HEK293 (cell line): ENCODE measurements at regions not wholly inside any gene's neighbourhood (a gene's known extent, or its start where the extent isn't known, plus 50 kb on each side); places are given as distances from the start of the nearest gene placed in this dataset.

Source experiments
- CTCF ChIA-PET: fragments of 350-600 bp; formaldehyde crosslinking; extraction: SDS; loops from one replicate; lab custom pipeline; 2021; ENCODE audit warnings: antibody characterized with exemption; lab: Yijun Ruan, JAX
- POLR2A ChIA-PET: fragments of 300-600 bp; formaldehyde crosslinking; extraction: SDS; loops from one replicate; lab custom pipeline; 2020; ENCODE audit warnings: antibody characterized with exemption, inconsistent platforms; lab: Yijun Ruan, JAX
- H3K27ac ChIP-seq: fragments of 200-500 bp; sonication (Bioruptor generic); 2 replicates; pipeline ENCODE4 v1.5.1; 2014; ENCODE audit warnings: low read depth, low read length, control low read depth, inconsistent platforms; ENCODE audit errors: extremely low read depth
- H3K36me3 ChIP-seq, 2 experiments: fragments of 200-500 bp in 1 of 2; sonication (Bioruptor generic) in 1 of 2; 1 replicate in 1 of 2; 2 replicates in 1 of 2; pipeline ENCODE4 v1.5.1; 2014 to 2017; ENCODE audit warnings: inconsistent platforms in 2 of 2, low read length in 2 of 2; ENCODE audit not compliant: control insufficient read depth in 2 of 2, insufficient read depth in 1 of 2
- H3K4me1 ChIP-seq: fragments of 200-500 bp; sonication (Bioruptor generic); 2 replicates; pipeline ENCODE4 v1.5.1; 2014; ENCODE audit warnings: mild to moderate bottlenecking, low read length, inconsistent platforms; ENCODE audit not compliant: control insufficient read depth, insufficient read depth
- H3K4me3 ChIP-seq: 2 replicates; pipeline ENCODE4 v1.5.1; 2011; ENCODE audit warnings: low read depth, mild to moderate bottlenecking, control low read depth, low read length, moderate library complexity
- H3K9me3 ChIP-seq: fragments of 200-500 bp; sonication (Bioruptor generic); 2 replicates; pipeline ENCODE4 v1.5.1; 2014; ENCODE audit warnings: low read depth, low read length, inconsistent platforms; ENCODE audit not compliant: control insufficient read depth, insufficient read depth
- CTCF ChIP-seq: fragments of 450-650 bp; formaldehyde crosslinking; IDR thresholded peaks from 2 replicates; pipeline ENCODE4 v1.5.1; 2016; ENCODE audit warnings: missing biosample characterization, missing genetic modification characterization
- HOXD13 ChIP-seq: sonication (generic); formaldehyde crosslinking; IDR thresholded peaks from 2 replicates; pipeline ENCODE4 v1.8.0; 2022; ENCODE audit warnings: missing genetic modification reagents, borderline replicate concordance
- KLF10 ChIP-seq: fragments of 450-650 bp; IDR thresholded peaks from 2 replicates; pipeline ENCODE4 v1.5.1; 2018; ENCODE audit warnings: missing biosample characterization, mild to moderate bottlenecking, missing genetic modification characterization
- REPIN1 ChIP-seq: fragments of 450-650 bp; formaldehyde crosslinking; IDR thresholded peaks from 2 replicates; pipeline ENCODE4 v1.5.1; 2017; ENCODE audit warnings: missing biosample characterization, missing genetic modification characterization, low read depth
- ZBTB17 ChIP-seq: fragments of 450-650 bp; formaldehyde crosslinking; IDR thresholded peaks from 2 replicates; pipeline ENCODE4 v1.5.1; 2016; ENCODE audit warnings: missing biosample characterization, missing genetic modification characterization
- ZBTB26 ChIP-seq: fragments of 450-650 bp; formaldehyde crosslinking; optimal IDR thresholded peaks from 2 replicates; pipeline ENCODE3; 2016; ENCODE audit warnings: missing biosample characterization, mild to moderate bottlenecking, missing genetic modification characterization
- ZFP41 ChIP-seq: fragments of 450-650 bp; formaldehyde crosslinking; IDR thresholded peaks from 2 replicates; pipeline ENCODE4 v1.5.1; 2016; ENCODE audit warnings: missing biosample characterization, missing genetic modification characterization, borderline replicate concordance
- ZIC2 ChIP-seq: fragments of 450-650 bp; formaldehyde crosslinking; IDR thresholded peaks from 2 replicates; pipeline ENCODE4 v1.5.1; 2016; ENCODE audit warnings: missing biosample characterization, missing genetic modification characterization
- ZNF133 ChIP-seq: fragments of 450-650 bp; formaldehyde crosslinking; IDR thresholded peaks from 2 replicates; pipeline ENCODE4 v1.5.1; 2016; ENCODE audit warnings: missing biosample characterization, missing genetic modification characterization
- ZNF138 ChIP-seq: fragments of 450-650 bp; formaldehyde crosslinking; IDR thresholded peaks from 2 replicates; pipeline ENCODE4 v1.5.1; 2016; ENCODE audit warnings: missing biosample characterization, missing genetic modification characterization, borderline replicate concordance
- ZNF146 ChIP-seq: fragments of 450-650 bp; formaldehyde crosslinking; IDR thresholded peaks from 2 replicates; pipeline ENCODE4 v1.5.1; 2016; ENCODE audit warnings: missing biosample characterization, missing genetic modification characterization
- ZNF23 ChIP-seq: fragments of 450-650 bp; formaldehyde crosslinking; IDR thresholded peaks from 2 replicates; pipeline ENCODE4 v1.5.1; 2016; ENCODE audit warnings: missing biosample characterization, missing genetic modification characterization, borderline replicate concordance
- ZNF274 ChIP-seq, 2 experiments: fragments of 200-500 bp in 1 of 2; fragments of 450-650 bp in 1 of 2; sonication (Bioruptor generic) in 1 of 2; formaldehyde crosslinking in 1 of 2; IDR thresholded peaks; 2 replicates each; pipeline versions ENCODE4 v1.5.1 to v1.6.1; 2014 to 2016; ENCODE audit warnings: borderline replicate concordance in 1 of 2, inconsistent platforms in 1 of 2, low read length in 1 of 2, missing biosample characterization in 1 of 2, missing genetic modification characterization in 1 of 2
- ZNF335 ChIP-seq: fragments of 450-650 bp; formaldehyde crosslinking; conservative IDR thresholded peaks from 2 replicates; pipeline ENCODE4 v1.5.1; 2016; ENCODE audit warnings: missing biosample characterization, missing genetic modification characterization
- ZNF341 ChIP-seq: fragments of 450-650 bp; formaldehyde crosslinking; IDR thresholded peaks from 2 replicates; pipeline ENCODE4; 2016; ENCODE audit warnings: low read depth, missing biosample characterization, missing genetic modification characterization
- ZNF350 ChIP-seq: fragments of 450-650 bp; formaldehyde crosslinking; IDR thresholded peaks from 2 replicates; pipeline ENCODE4 v1.5.0; 2017; ENCODE audit warnings: missing biosample characterization, mild to moderate bottlenecking, missing genetic modification characterization
- ZNF37A ChIP-seq: fragments of 450-650 bp; IDR thresholded peaks from 2 replicates; pipeline ENCODE4 v1.5.1; 2018; ENCODE audit warnings: missing biosample characterization, missing genetic modification characterization
- ZNF514 ChIP-seq: fragments of 450-650 bp; formaldehyde crosslinking; IDR thresholded peaks from 2 replicates; pipeline ENCODE4 v1.5.1; 2016; ENCODE audit warnings: missing biosample characterization, missing genetic modification characterization
- ZNF530 ChIP-seq: fragments of 450-650 bp; formaldehyde crosslinking; IDR thresholded peaks from 2 replicates; pipeline ENCODE4 v1.5.1; 2016; ENCODE audit warnings: low read depth, missing biosample characterization, missing genetic modification characterization
- ZNF624 ChIP-seq: fragments of 450-650 bp; formaldehyde crosslinking; IDR thresholded peaks from 2 replicates; pipeline ENCODE4 v1.5.1; 2017; ENCODE audit warnings: missing biosample characterization, missing genetic modification characterization
- ZNF645 ChIP-seq: fragments of 450-650 bp; formaldehyde crosslinking; IDR thresholded peaks from 2 replicates; pipeline ENCODE4; 2016; ENCODE audit warnings: missing biosample characterization, missing genetic modification characterization
- ZNF670 ChIP-seq: fragments of 450-650 bp; formaldehyde crosslinking; IDR thresholded peaks from 2 replicates; pipeline ENCODE4 v1.5.1; 2016; ENCODE audit warnings: missing biosample characterization, missing genetic modification characterization, low read depth
- TF ChIP-seq, protein P1 (sequence below): fragments of 450-650 bp; formaldehyde crosslinking; conservative IDR thresholded peaks from 2 replicates; pipeline ENCODE4 v1.5.1; 2016; ENCODE audit warnings: low read depth, missing biosample characterization, missing genetic modification characterization
- TF ChIP-seq, protein P2 (sequence below): fragments of 450-650 bp; formaldehyde crosslinking; IDR thresholded peaks from 2 replicates; pipeline ENCODE4 v1.5.1; 2016; ENCODE audit warnings: missing biosample characterization, missing genetic modification characterization

DNA sequence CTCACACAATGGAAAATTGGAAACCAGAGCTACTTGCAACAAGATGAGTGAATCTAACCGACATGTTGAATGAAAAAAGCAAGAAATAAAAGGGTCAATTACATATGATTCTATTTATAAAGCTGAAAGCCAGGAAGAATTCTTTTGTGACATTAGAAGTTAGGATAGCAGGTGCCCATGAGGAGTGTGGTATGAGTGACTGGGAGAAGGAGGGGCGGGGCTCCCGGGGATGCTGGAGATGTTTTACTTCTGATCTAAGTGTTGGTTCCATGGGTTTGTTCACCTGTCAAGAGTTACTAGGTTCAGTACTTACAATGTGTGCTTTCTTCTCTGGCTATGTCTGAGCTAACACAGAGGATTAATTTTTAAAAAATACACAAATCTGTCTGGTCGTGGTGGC is 60.8 kb downstream of the NSMCE3 start:
- ChIA-PET CTCF (interaction anchor here (0.6 kb wide), 1 partner anchor 59 kb away, joined by 3 read pairs; no protein-coding TSS in a partner anchor), POLR2A (no interaction called here)
- no peak overlapping the region for H3K4me3 ChIP-seq
- no peaks in the 10 kb centered on the region for H3K9me3 ChIP-seq
- 0 out of 2 replicates have a peak, but pooled peaks have one; percentile 2 for TF ChIP-seq ZBTB17 (tag by site-specific recombination)
- no peak for TF ChIP-seq ZNF138
- no peaks in the 10 kb centered on the region for H3K36me3 ChIP-seq
- no peak overlapping the region for H3K27ac ChIP-seq
- H3K4me1 ChIP-seq, result peaks cover 9% of the 10 kb centered on the region; the same call in 1 of the 2 replicates

DNA sequence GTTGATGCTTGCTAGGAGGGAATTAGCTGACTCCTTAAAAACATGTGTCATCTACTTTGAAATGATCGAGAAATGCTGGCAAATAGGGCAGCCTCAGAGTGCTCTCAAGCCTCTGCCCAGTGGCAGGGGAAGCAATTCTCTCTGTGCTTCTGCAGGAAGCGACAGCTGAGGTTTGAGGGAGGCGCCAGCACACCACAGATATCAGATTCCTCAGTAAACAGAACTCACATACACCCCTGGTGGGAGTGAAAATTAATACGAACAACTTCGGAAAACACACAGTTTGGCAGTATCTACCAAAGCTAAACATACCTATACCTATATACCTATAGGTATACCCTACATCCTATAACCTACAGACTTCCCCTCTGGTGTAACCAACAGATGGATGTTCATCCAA is 61.3 kb downstream of the NSMCE3 start:
- Histone ChIP-seq H3K4me1 (peaks cover 9% of the 10 kb centered on the region; the same call in 1 of the 2 replicates), H3K9me3 (no peaks in the 10 kb centered on the region), H3K4me3 (no peak overlapping the region; the same call in 1 of the 2 replicates), H3K27ac (no peak overlapping the region), H3K36me3 (no peaks in the 10 kb centered on the region)
- CTCF ChIA-PET, result interaction anchor here (0.6 to 0.7 kb wide), 2 partner anchors 60 to 210 kb away, joined by 3 read pairs; no protein-coding TSS in a partner anchor
- POLR2A ChIA-PET, result no interaction called here
- TF ChIP-seq ZNF645 (tag by site-specific recombination), result no peak
- TF ChIP-seq ZNF341 (tag by site-specific recombination), result peak; percentile 58; the same call in 1 of the 2 replicates
- TF ChIP-seq ZNF624 (tag by site-specific recombination), result no peak
- peak; percentile 31 for TF ChIP-seq ZNF335
- peak; percentile 60 for TF ChIP-seq CTCF (tag by site-specific recombination)
- TF ChIP-seq ZFP41 (tag by site-specific recombination), result no peak
- TF ChIP-seq HOXD13 (CRISPR knock-in tag), result no peak
- TF ChIP-seq ZNF670 (tag by site-specific recombination), result no peak
- TF ChIP-seq, protein P1, sequence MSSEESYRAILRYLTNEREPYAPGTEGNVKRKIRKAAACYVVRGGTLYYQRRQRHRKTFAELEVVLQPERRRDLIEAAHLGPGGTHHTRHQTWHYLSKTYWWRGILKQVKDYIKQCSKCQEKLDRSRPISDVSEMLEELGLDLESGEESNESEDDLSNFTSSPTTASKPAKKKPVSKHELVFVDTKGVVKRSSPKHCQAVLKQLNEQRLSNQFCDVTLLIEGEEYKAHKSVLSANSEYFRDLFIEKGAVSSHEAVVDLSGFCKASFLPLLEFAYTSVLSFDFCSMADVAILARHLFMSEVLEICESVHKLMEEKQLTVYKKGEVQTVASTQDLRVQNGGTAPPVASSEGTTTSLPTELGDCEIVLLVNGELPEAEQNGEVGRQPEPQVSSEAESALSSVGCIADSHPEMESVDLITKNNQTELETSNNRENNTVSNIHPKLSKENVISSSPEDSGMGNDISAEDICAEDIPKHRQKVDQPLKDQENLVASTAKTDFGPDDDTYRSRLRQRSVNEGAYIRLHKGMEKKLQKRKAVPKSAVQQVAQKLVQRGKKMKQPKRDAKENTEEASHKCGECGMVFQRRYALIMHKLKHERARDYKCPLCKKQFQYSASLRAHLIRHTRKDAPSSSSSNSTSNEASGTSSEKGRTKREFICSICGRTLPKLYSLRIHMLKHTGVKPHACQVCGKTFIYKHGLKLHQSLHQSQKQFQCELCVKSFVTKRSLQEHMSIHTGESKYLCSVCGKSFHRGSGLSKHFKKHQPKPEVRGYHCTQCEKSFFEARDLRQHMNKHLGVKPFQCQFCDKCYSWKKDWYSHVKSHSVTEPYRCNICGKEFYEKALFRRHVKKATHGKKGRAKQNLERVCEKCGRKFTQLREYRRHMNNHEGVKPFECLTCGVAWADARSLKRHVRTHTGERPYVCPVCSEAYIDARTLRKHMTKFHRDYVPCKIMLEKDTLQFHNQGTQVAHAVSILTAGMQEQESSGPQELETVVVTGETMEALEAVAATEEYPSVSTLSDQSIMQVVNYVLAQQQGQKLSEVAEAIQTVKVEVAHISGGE, result no peak
- TF ChIP-seq, protein P2, sequence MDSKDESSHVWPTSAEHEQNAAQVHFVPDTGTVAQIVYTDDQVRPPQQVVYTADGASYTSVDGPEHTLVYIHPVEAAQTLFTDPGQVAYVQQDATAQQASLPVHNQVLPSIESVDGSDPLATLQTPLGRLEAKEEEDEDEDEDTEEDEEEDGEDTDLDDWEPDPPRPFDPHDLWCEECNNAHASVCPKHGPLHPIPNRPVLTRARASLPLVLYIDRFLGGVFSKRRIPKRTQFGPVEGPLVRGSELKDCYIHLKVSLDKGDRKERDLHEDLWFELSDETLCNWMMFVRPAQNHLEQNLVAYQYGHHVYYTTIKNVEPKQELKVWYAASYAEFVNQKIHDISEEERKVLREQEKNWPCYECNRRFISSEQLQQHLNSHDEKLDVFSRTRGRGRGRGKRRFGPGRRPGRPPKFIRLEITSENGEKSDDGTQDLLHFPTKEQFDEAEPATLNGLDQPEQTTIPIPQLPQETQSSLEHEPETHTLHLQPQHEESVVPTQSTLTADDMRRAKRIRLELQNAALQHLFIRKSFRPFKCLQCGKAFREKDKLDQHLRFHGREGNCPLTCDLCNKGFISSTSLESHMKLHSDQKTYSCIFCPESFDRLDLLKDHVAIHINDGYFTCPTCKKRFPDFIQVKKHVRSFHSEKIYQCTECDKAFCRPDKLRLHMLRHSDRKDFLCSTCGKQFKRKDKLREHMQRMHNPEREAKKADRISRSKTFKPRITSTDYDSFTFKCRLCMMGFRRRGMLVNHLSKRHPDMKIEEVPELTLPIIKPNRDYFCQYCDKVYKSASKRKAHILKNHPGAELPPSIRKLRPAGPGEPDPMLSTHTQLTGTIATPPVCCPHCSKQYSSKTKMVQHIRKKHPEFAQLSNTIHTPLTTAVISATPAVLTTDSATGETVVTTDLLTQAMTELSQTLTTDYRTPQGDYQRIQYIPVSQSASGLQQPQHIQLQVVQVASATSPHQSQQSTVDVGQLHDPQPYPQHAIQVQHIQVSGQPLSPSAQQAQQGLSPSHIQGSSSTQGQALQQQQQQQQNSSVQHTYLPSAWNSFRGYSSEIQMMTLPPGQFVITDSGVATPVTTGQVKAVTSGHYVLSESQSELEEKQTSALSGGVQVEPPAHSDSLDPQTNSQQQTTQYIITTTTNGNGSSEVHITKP (tag by site-specific recombination), result peak; percentile 31; the same call in 1 of the 2 replicates
- TF ChIP-seq ZNF350 (tag by site-specific recombination), result no peak
- no peak for TF ChIP-seq ZNF37A
- TF ChIP-seq ZNF514, result no peak
- no peak for TF ChIP-seq ZNF23 (tag by site-specific recombination)
- no peak for TF ChIP-seq ZNF133 (tag by site-specific recombination)
- no peak for TF ChIP-seq ZIC2 (tag by site-specific recombination)
- no peak for TF ChIP-seq ZBTB26 (tag by site-specific recombination)
- no peak for TF ChIP-seq ZNF146 (tag by site-specific recombination)
- TF ChIP-seq ZNF530 (tag by site-specific recombination), result no peak
- TF ChIP-seq ZNF274 (IDR thresholded peaks at IDR 0.05; ENCODE audit: low read length), result no peak
- no peak for TF ChIP-seq ZNF274 (tag by site-specific recombination; IDR thresholded peaks at IDR 0.05; ENCODE audit: borderline replicate concordance)
- no peak for TF ChIP-seq REPIN1
- no peak for TF ChIP-seq KLF10 (tag by site-specific recombination)
